ENCODE measurements at regions not wholly inside any gene's neighbourhood (a gene's known extent, or its start where the extent isn't known, plus 50 kb on each side); places are given as distances from the start of the nearest gene placed in this dataset.

DNA sequence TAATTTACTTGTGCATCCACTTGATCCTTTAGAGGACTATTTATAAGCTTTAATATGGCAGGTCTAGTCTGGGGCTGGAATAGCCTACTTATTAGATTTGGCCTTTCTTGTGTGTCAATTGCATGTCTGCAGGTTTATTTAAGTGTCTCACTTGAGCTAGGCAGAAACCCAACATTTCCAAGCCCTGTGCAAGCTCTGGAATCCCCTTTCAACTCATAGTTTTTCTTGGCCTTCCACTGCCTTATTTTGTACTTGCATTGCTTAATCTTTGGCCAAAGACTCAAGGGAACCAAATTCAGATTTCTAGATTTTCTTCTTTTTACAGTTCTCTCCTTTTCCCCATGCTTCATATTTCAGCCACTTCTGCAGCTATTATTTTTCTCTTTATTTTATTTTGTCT lies 102.4 kb upstream of the RFX3 start:
- Histone ChIP-seq H3K9me3 (ENCODE audit: control insufficient read depth, insufficient read depth, low read depth, low read length) (no peaks in the 10 kb centered on the region), H3K27ac (ENCODE audit: low read length) (no peak overlapping the region), H3K4me3 (ENCODE audit: low read depth in 2 of 2, low read length in 2 of 2) (no peak overlapping the region), H3K36me3 (ENCODE audit: control insufficient read depth, insufficient read depth, low read length) (no peaks in the 10 kb centered on the region), H3K27me3 (ENCODE audit: control insufficient read depth, insufficient read depth, low read length) (no peaks in the 10 kb centered on the region), H3K4me1 (ENCODE audit: control insufficient read depth, insufficient read depth, low read length) (no peaks in the 10 kb centered on the region)
- intact Hi-C loops (cut with micrococcal nuclease; ENCODE audit: unreplicated experiment) (no loop called here), in situ Hi-C loops (cut with HindIII; ENCODE audit: low pct_unique_long_range_greater_than_20kb, low sequenced_read_pairs) (no loop called here)
- TF ChIP-seq, protein P1, sequence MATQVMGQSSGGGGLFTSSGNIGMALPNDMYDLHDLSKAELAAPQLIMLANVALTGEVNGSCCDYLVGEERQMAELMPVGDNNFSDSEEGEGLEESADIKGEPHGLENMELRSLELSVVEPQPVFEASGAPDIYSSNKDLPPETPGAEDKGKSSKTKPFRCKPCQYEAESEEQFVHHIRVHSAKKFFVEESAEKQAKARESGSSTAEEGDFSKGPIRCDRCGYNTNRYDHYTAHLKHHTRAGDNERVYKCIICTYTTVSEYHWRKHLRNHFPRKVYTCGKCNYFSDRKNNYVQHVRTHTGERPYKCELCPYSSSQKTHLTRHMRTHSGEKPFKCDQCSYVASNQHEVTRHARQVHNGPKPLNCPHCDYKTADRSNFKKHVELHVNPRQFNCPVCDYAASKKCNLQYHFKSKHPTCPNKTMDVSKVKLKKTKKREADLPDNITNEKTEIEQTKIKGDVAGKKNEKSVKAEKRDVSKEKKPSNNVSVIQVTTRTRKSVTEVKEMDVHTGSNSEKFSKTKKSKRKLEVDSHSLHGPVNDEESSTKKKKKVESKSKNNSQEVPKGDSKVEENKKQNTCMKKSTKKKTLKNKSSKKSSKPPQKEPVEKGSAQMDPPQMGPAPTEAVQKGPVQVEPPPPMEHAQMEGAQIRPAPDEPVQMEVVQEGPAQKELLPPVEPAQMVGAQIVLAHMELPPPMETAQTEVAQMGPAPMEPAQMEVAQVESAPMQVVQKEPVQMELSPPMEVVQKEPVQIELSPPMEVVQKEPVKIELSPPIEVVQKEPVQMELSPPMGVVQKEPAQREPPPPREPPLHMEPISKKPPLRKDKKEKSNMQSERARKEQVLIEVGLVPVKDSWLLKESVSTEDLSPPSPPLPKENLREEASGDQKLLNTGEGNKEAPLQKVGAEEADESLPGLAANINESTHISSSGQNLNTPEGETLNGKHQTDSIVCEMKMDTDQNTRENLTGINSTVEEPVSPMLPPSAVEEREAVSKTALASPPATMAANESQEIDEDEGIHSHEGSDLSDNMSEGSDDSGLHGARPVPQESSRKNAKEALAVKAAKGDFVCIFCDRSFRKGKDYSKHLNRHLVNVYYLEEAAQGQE (IDR thresholded peaks at IDR 0.05; ENCODE audit: insufficient read depth in 1 of 2, low read depth in 2 of 2, low read length in 1 of 2), result no peak
- TF ChIP-seq, protein P2, sequence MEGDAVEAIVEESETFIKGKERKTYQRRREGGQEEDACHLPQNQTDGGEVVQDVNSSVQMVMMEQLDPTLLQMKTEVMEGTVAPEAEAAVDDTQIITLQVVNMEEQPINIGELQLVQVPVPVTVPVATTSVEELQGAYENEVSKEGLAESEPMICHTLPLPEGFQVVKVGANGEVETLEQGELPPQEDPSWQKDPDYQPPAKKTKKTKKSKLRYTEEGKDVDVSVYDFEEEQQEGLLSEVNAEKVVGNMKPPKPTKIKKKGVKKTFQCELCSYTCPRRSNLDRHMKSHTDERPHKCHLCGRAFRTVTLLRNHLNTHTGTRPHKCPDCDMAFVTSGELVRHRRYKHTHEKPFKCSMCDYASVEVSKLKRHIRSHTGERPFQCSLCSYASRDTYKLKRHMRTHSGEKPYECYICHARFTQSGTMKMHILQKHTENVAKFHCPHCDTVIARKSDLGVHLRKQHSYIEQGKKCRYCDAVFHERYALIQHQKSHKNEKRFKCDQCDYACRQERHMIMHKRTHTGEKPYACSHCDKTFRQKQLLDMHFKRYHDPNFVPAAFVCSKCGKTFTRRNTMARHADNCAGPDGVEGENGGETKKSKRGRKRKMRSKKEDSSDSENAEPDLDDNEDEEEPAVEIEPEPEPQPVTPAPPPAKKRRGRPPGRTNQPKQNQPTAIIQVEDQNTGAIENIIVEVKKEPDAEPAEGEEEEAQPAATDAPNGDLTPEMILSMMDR (IDR thresholded peaks at IDR 0.05), result no peak
- TF ChIP-seq POLR2AphosphoS5 (IDR thresholded peaks at IDR 0.05; ENCODE audit: low read depth, low read length) (no peak), SIN3A (IDR thresholded peaks at IDR 0.05; ENCODE audit: borderline replicate concordance, insufficient read depth, low read depth, low read length) (no peak), TCF7L2 (IDR thresholded peaks at IDR 0.05; ENCODE audit: low read depth, low read length) (no peak)
- ChIA-PET POLR2A (no interaction called here), CTCF (no interaction called here)
- no TSS peak for BruUV-seq (replicated peaks)
- DNase-seq (ENCODE audit: low read depth, low spot score) (no peak), ATAC-seq (no peak)

DNA sequence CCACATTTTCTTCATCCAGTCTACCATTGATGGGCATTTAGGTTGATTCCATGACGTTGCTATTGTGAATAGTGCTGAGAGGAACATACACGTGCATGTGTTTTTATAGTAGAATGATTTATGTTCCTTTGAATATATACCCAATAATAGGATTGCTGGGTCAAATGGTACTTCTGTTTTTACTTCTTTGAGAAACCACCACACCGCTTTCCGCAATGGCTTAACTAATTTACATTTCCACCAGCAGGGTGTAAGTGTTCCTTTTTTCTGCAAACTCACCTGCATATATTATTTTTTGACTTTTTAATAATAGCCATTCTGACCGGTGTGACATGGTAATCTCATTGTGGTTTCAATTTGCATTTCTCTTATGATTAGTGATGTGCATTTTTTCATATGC lies 82.2 kb upstream of the RFX3 start:
- no peaks in the 10 kb centered on the region for H3K27me3 ChIP-seq (ENCODE audit: control insufficient read depth, insufficient read depth, low read length)
- H3K9me3 ChIP-seq (ENCODE audit: control insufficient read depth, insufficient read depth, low read depth, low read length), result no peaks in the 10 kb centered on the region
- no TSS peak for BruUV-seq (replicated peaks)
- in situ Hi-C loops (cut with HindIII; ENCODE audit: low pct_unique_long_range_greater_than_20kb, low sequenced_read_pairs), result no loop called here
- H3K36me3 ChIP-seq (ENCODE audit: control insufficient read depth, insufficient read depth, low read length), result no peaks in the 10 kb centered on the region
- CTCF ChIA-PET, result no interaction called here
- POLR2A ChIA-PET, result no interaction called here
- ATAC-seq, result no peak
- no peak overlapping the region for H3K27ac ChIP-seq (ENCODE audit: low read length)
- H3K4me3 ChIP-seq (ENCODE audit: low read depth in 2 of 2, low read length in 2 of 2), result no peak overlapping the region
- TF ChIP-seq, protein P1 (IDR thresholded peaks at IDR 0.05; ENCODE audit: insufficient read depth in 1 of 2, low read depth in 2 of 2, low read length in 1 of 2), result no peak
- no peak for TF ChIP-seq SIN3A (IDR thresholded peaks at IDR 0.05; ENCODE audit: borderline replicate concordance, insufficient read depth, low read depth, low read length)
- no peak for TF ChIP-seq POLR2AphosphoS5 (IDR thresholded peaks at IDR 0.05; ENCODE audit: low read depth, low read length)
- TF ChIP-seq TCF7L2 (IDR thresholded peaks at IDR 0.05; ENCODE audit: low read depth, low read length), result no peak
- TF ChIP-seq, protein P2 (IDR thresholded peaks at IDR 0.05), result no peak
- intact Hi-C loops (cut with micrococcal nuclease; ENCODE audit: unreplicated experiment), result no loop called here
- H3K4me1 ChIP-seq (ENCODE audit: control insufficient read depth, insufficient read depth, low read length), result no peaks in the 10 kb centered on the region
- DNase-seq (ENCODE audit: low read depth, low spot score), result no peak
